ENCODE measurements at regions not wholly inside any gene's neighbourhood (a gene's known extent, or its start where the extent isn't known, plus 50 kb on each side); places are given as distances from the start of the nearest gene placed in this dataset.
"Not testable (repeated sequence)": the region's sequence is repeated elsewhere in the genome, so short reads cannot be mapped to it uniquely, and the experiment has no call there.

DNA sequence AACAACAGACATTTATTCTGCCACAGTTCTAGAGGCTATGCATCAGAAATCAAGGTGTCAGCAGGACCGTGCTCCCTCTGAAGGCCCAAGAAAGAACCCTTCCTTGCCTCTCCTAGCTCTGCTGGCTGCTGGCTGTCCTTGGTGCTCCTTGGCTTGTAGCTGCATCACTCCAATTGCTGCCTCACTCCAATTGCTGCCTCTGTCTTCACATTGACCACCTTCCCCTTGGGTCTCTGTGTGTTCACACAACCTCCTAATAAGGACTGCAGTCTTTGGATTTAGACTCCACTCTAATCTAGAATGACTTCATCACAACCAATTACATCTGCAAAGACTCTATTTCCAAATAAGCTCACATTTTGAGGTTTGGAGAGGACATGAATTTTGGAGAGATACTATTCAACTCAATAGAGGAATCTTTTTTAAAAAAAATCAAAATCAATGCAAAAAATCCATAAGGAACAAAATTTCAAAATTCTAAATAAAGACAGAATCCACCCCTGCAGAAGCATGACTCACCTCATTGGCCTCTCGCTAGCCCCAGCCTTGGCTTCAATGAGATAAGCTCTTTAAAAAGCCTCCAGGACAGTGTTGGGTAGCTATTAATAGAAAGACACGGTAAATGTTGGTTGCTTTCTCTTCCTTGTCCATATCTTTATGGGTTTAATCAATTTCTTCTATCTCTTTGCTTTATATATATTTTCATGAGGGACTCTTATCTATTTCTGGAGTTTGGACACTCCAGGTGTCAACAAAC is 267.6 kb upstream of the MGAT5 start:
- Mint-ChIP-seq H3K36me3 (ENCODE audit: insufficient read depth) (no peaks in the 10 kb centered on the region), H3K27ac (ENCODE audit: low read depth) (no peak overlapping the region), H3K4me1 (no peaks in the 10 kb centered on the region), H3K4me3 (no peak overlapping the region), H3K9me3 (no peaks in the 10 kb centered on the region), H3K27me3 (peaks cover 50% of the 10 kb centered on the region)
- no peak for DNase-seq (ENCODE audit: low spot score in 2 of 2)
- no peak for ATAC-seq (replicated peaks; ENCODE audit: extremely low read depth, poor library complexity, severe bottlenecking)

- peaks cover 59% of the 10 kb centered on the region for H3K27me3 Mint-ChIP-seq
- H3K4me3 Mint-ChIP-seq: no peak overlapping the region
- no peaks in the 10 kb centered on the region for H3K4me1 Mint-ChIP-seq
- ATAC-seq (replicated peaks; ENCODE audit: extremely low read depth, poor library complexity, severe bottlenecking) (no peak), DNase-seq (ENCODE audit: low spot score in 2 of 2) (no peak)
- no peak overlapping the region for H3K27ac Mint-ChIP-seq (ENCODE audit: low read depth)
- no peaks in the 10 kb centered on the region for H3K36me3 Mint-ChIP-seq (ENCODE audit: insufficient read depth)
- H3K9me3 Mint-ChIP-seq: no peaks in the 10 kb centered on the region
Measured at GRCh38 chr2:133986881-133987795, 266.7 kb upstream of the MGAT5 start.

- no peaks in the 10 kb centered on the region for H3K4me1 Mint-ChIP-seq
- H3K36me3 Mint-ChIP-seq (ENCODE audit: insufficient read depth): no peaks in the 10 kb centered on the region
- no peaks in the 10 kb centered on the region for H3K9me3 Mint-ChIP-seq
- H3K27me3 Mint-ChIP-seq: peaks cover 69% of the 10 kb centered on the region
- DNase-seq (ENCODE audit: low spot score in 2 of 2) (no peak), ATAC-seq (replicated peaks; ENCODE audit: extremely low read depth, poor library complexity, severe bottlenecking) (no peak)
- no peak overlapping the region for H3K4me3 Mint-ChIP-seq
- H3K27ac Mint-ChIP-seq (ENCODE audit: low read depth): no peak overlapping the region
Measured at GRCh38 chr2:133988316-133988891, 265.5 kb upstream of the MGAT5 start.

GRCh38 chr2:133991606-133992168 is 262.2 kb upstream of the MGAT5 start:
- ATAC-seq (replicated peaks; ENCODE audit: extremely low read depth, poor library complexity, severe bottlenecking) (no peak), DNase-seq (ENCODE audit: low spot score in 2 of 2) (no peak)
- no peaks in the 10 kb centered on the region for H3K4me1 Mint-ChIP-seq
- peaks cover 64% of the 10 kb centered on the region for H3K27me3 Mint-ChIP-seq
- H3K9me3 Mint-ChIP-seq: no peaks in the 10 kb centered on the region
- no peaks in the 10 kb centered on the region for H3K36me3 Mint-ChIP-seq (ENCODE audit: insufficient read depth)
- no peak overlapping the region for H3K27ac Mint-ChIP-seq (ENCODE audit: low read depth)
- no peak overlapping the region for H3K4me3 Mint-ChIP-seq

GRCh38 chr2:133992454-133992853 is 261.4 kb upstream of the MGAT5 start:
- H3K9me3 Mint-ChIP-seq: no peaks in the 10 kb centered on the region
- ATAC-seq (replicated peaks; ENCODE audit: extremely low read depth, poor library complexity, severe bottlenecking): no peak
- no peaks in the 10 kb centered on the region for H3K36me3 Mint-ChIP-seq (ENCODE audit: insufficient read depth)

DNA sequence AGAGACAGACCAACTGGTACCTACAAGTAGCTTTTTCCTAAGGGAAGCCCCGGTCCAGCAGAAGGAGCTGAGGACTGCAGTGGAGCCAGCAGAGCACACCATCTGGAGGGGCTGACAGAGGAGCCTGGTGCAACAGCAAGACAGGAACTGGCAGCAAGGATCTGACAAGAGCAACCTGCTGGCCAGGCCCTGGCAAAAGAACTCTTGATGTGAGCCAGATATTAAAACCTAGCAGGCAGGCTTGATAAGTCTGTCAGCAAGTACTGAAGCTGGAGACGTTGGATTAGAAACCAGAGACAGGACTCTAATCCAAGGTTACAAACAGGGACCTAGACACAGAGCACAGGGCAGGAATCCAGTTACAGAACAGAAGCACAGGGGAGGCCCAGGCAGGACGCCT is 260.7 kb upstream of the MGAT5 start:
- Mint-ChIP-seq H3K4me1 (no peaks in the 10 kb centered on the region), H3K27ac (ENCODE audit: low read depth) (no peak overlapping the region), H3K27me3 (peaks cover 59% of the 10 kb centered on the region), H3K4me3 (no peak overlapping the region), H3K9me3 (no peaks in the 10 kb centered on the region), H3K36me3 (ENCODE audit: insufficient read depth) (no peaks in the 10 kb centered on the region)
- DNase-seq (ENCODE audit: low spot score in 2 of 2): no peak
- ATAC-seq (replicated peaks; ENCODE audit: extremely low read depth, poor library complexity, severe bottlenecking): no peak

More at GRCh38 chr2:133992454-133992853, 261.4 kb upstream of the MGAT5 start:
- no peak for DNase-seq (ENCODE audit: low spot score in 2 of 2)
- H3K27me3 Mint-ChIP-seq: peaks cover 60% of the 10 kb centered on the region
- H3K4me1 Mint-ChIP-seq: no peaks in the 10 kb centered on the region
- H3K27ac Mint-ChIP-seq (ENCODE audit: low read depth): no peak overlapping the region
- H3K4me3 Mint-ChIP-seq: no peak overlapping the region

GRCh38 chr2:133998726-133999125 is 255.1 kb upstream of the MGAT5 start:
- H3K27me3 Mint-ChIP-seq: peaks cover 28% of the 10 kb centered on the region
- not testable (repeated sequence) for H3K4me1 Mint-ChIP-seq; ATAC-seq (replicated peaks; ENCODE audit: extremely low read depth, poor library complexity, severe bottlenecking); DNase-seq (ENCODE audit: low spot score in 2 of 2); H3K27ac Mint-ChIP-seq (ENCODE audit: low read depth); H3K36me3 Mint-ChIP-seq (ENCODE audit: insufficient read depth); H3K9me3 Mint-ChIP-seq; H3K4me3 Mint-ChIP-seq

- ATAC-seq (replicated peaks; ENCODE audit: extremely low read depth, poor library complexity, severe bottlenecking) (no peak), DNase-seq (ENCODE audit: low spot score in 2 of 2) (no peak)
- Mint-ChIP-seq H3K27ac (ENCODE audit: low read depth) (no peak overlapping the region), H3K4me1 (no peaks in the 10 kb centered on the region), H3K36me3 (ENCODE audit: insufficient read depth) (no peaks in the 10 kb centered on the region), H3K27me3 (peaks cover 38% of the 10 kb centered on the region), H3K9me3 (no peaks in the 10 kb centered on the region), H3K4me3 (no peak overlapping the region)
Measured at GRCh38 chr2:134002391-134002790, 251.5 kb upstream of the MGAT5 start.

DNA sequence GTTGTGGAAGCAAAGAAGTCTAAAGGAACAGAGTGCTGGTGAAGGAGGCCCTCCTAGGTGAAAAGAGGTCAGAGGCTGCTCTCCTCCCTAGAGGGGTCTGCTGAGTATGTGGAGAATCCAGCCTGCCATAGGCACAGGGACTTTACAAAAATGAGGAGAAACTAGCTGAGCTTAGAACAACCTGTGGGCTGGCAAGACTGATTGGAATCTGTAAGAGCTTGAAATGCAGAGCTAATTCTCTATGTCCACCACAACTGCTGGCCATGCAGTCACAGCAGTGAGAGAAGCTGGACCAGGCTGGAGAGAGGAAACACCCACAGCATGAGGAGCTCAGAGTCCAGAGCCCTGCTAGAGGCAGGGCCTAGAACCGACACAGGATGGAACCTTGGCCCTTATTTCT is 251.0 kb upstream of the MGAT5 start:
- DNase-seq (ENCODE audit: low spot score in 2 of 2) (no peak), ATAC-seq (replicated peaks; ENCODE audit: extremely low read depth, poor library complexity, severe bottlenecking) (no peak)
- H3K4me3 Mint-ChIP-seq: no peak overlapping the region
- H3K36me3 Mint-ChIP-seq (ENCODE audit: insufficient read depth): no peaks in the 10 kb centered on the region
- H3K27me3 Mint-ChIP-seq: peaks cover 32% of the 10 kb centered on the region
- H3K9me3 Mint-ChIP-seq: no peaks in the 10 kb centered on the region
- H3K4me1 Mint-ChIP-seq: no peaks in the 10 kb centered on the region
- no peak overlapping the region for H3K27ac Mint-ChIP-seq (ENCODE audit: low read depth)

DNA sequence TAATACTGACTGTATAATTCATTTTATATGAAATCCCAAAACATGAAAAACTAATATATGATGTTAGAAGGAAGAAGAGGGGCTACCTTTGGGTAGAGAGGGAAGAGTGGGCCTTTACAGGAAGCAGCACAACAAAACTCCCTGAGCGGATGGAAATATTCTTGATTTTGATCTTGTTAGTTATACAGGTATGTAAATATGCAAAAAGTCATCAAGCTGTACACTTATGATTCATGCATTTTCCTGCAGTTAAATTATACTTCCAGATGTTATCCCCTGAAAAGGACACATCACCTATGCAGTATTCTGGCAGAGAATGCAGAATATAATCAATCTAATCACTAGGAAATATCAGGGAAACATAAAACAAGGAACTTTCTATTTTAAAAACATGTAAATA is 249.4 kb upstream of the MGAT5 start:
- H3K4me1 Mint-ChIP-seq: no peaks in the 10 kb centered on the region
- ATAC-seq (replicated peaks; ENCODE audit: extremely low read depth, poor library complexity, severe bottlenecking): no peak
- no peak for DNase-seq (ENCODE audit: low spot score in 2 of 2)

DNA sequence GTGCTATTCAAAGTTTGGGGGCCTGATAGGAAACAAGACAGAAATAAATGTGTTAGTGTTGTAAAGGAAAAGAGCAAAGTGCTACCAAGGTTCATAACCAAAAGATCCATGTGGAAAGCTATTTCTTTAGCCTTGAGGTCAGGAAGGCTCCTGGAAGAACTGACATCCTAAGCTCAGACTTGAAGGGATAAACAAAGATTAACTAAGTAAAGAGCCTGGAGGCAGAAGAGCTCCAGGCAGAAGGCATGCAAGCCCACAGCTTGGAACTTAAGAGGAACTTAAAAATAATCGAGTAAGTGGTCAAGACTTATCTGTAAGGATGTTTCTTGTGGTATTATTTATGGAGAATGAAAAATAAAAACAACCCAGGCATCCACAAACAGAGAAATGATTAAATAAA is 245.0 kb upstream of the MGAT5 start:
- no peak for DNase-seq (ENCODE audit: low spot score in 2 of 2)
- H3K27ac Mint-ChIP-seq (ENCODE audit: low read depth): no peak overlapping the region
- no peak for ATAC-seq (replicated peaks; ENCODE audit: extremely low read depth, poor library complexity, severe bottlenecking)
- peaks cover 12% of the 10 kb centered on the region for H3K27me3 Mint-ChIP-seq
- H3K9me3 Mint-ChIP-seq: no peaks in the 10 kb centered on the region
- peaks cover 1% of the 10 kb centered on the region for H3K36me3 Mint-ChIP-seq (ENCODE audit: insufficient read depth)
- H3K4me1 Mint-ChIP-seq: no peaks in the 10 kb centered on the region
- H3K4me3 Mint-ChIP-seq: no peak overlapping the region

More for the DNA sequence above, 249.4 kb upstream of the MGAT5 start:
- Mint-ChIP-seq H3K4me3 (no peak overlapping the region), H3K27ac (ENCODE audit: low read depth) (no peak overlapping the region), H3K27me3 (peaks cover 30% of the 10 kb centered on the region), H3K9me3 (no peaks in the 10 kb centered on the region), H3K36me3 (ENCODE audit: insufficient read depth) (no peaks in the 10 kb centered on the region)

GRCh38 chr2:134009440-134009839 is 244.4 kb upstream of the MGAT5 start:
- Mint-ChIP-seq H3K27me3 (peaks cover 12% of the 10 kb centered on the region), H3K27ac (ENCODE audit: low read depth) (no peak overlapping the region), H3K4me1 (no peaks in the 10 kb centered on the region), H3K36me3 (ENCODE audit: insufficient read depth) (peaks cover 1% of the 10 kb centered on the region), H3K4me3 (no peak overlapping the region), H3K9me3 (no peaks in the 10 kb centered on the region)
- DNase-seq (ENCODE audit: low spot score in 2 of 2) (no peak), ATAC-seq (replicated peaks; ENCODE audit: extremely low read depth, poor library complexity, severe bottlenecking) (no peak)

All from central memory CD8-positive, alpha-beta T cell (primary cell).